Islet precursor cell (in vitro differentiated cells): ENCODE measurements at regions not wholly inside any gene's neighbourhood (a gene's known extent, or its start where the extent isn't known, plus 50 kb on each side); places are given as distances from the start of the nearest gene placed in this dataset.

Source experiments
- DNase-seq: peaks from one replicate; pipeline ENCODE4 v3.0.0-alpha.2; 2018

GRCh38 chr13:97809576-97809975, 143.9 kb upstream of the IPO5 start:
- no peak for DNase-seq

GRCh38 chr13:97810152-97810551, 143.3 kb upstream of the IPO5 start:
- no peak for DNase-seq

- DNase-seq: no peak
Observed at GRCh38 chr13:97822377-97822776, 131.1 kb upstream of the IPO5 start.

- DNase-seq: no peak
Observed at GRCh38 chr13:97826421-97827012, 127.0 kb upstream of the IPO5 start.

GRCh38 chr13:97834250-97834649, 119.2 kb upstream of the IPO5 start:
- no peak for DNase-seq

GRCh38 chr13:97843189-97843588, 110.3 kb upstream of the IPO5 start:
- no peak for DNase-seq

GRCh38 chr13:97844151-97844550, 109.3 kb upstream of the IPO5 start:
- no peak for DNase-seq

GRCh38 chr13:97848886-97849285, 104.6 kb upstream of the IPO5 start:
- no peak for DNase-seq

- no peak for DNase-seq
Observed at GRCh38 chr13:97849305-97849704, 104.2 kb upstream of the IPO5 start.

- no peak for DNase-seq
Observed at GRCh38 chr13:97851269-97851668, 102.2 kb upstream of the IPO5 start.

- no peak for DNase-seq
Observed at GRCh38 chr13:97852181-97852874, 101.1 kb upstream of the IPO5 start.

- DNase-seq: no peak
Observed at GRCh38 chr13:97853550-97853949, 99.9 kb upstream of the IPO5 start.

- no peak for DNase-seq
Observed at GRCh38 chr13:97855570-97856303, 97.7 kb upstream of the IPO5 start.

GRCh38 chr13:97856304-97856675, 97.2 kb upstream of the IPO5 start:
- no peak for DNase-seq

- no peak for DNase-seq
Observed at GRCh38 chr13:97858161-97858560, 95.3 kb upstream of the IPO5 start.

- no peak for DNase-seq
Observed at GRCh38 chr13:97866346-97866745, 87.1 kb upstream of the IPO5 start.

GRCh38 chr13:97866751-97867150, 86.7 kb upstream of the IPO5 start:
- DNase-seq: no peak

- no peak for DNase-seq
Observed at GRCh38 chr13:97873398-97873797, 80.1 kb upstream of the IPO5 start.

GRCh38 chr13:97875218-97875617, 78.3 kb upstream of the IPO5 start:
- no peak for DNase-seq

GRCh38 chr13:97875911-97876310, 77.6 kb upstream of the IPO5 start:
- no peak for DNase-seq

GRCh38 chr13:97878431-97879375, 74.8 kb upstream of the IPO5 start:
- DNase-seq: no peak

- peak; percentile 64 for DNase-seq
Observed at GRCh38 chr13:97879646-97880310, 73.7 kb upstream of the IPO5 start.

GRCh38 chr13:97880311-97880675, 73.2 kb upstream of the IPO5 start:
- no peak for DNase-seq
